ENCODE measurements at regions not wholly inside any gene's neighbourhood (a gene's known extent, or its start where the extent isn't known, plus 50 kb on each side); places are given as distances from the start of the nearest gene placed in this dataset.

DNA sequence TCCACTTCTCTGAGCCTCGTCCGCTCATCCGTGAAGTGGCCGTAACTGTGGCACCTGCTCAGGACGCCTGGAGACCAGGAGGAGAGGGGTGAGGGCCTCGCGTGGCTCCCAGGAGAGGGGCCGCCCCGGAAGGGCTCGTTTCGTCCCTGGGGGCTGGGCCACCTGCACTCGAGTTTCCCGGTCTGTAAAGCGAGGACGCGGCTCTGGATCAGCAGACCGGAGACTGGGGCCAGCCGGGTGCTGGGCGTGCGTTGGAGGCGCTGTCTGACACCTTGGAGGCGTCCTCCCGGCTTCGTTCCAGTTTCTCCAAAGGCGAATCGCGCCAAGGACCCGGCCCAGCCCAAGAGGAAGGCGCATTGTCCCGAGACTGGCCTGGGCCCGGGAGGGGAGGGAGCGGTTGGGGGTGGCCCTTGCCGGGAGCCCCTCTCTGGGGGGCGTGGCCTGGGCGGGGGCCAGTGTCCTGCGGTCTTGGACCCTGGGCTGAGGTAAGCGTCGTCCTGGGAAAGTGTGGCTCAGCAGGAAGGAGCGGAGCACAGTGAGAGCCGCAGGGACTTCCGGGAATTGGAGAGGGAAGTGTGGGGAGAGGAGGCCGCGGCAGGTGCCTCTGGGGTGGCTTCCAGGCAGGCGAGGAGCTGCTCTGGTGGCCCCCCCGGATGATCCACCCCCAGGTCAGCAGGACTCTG is 89.6 kb downstream of the FOXL3 start:
- H2BK120ac ChIP-seq (ENCODE audit: low read depth, low read length): peak overlapping the region; percentile 81
- H3K23ac ChIP-seq (ENCODE audit: low read depth, low read length, poor library complexity): peak overlapping the region; percentile 89
- peak overlapping the region; percentile 59 for H2BK5ac ChIP-seq (ENCODE audit: low read length)
- H3K9ac ChIP-seq (ENCODE audit: low read depth, low read length, poor library complexity): peak overlapping the region; percentile 60
- peak overlapping the region; percentile 99 for H2BK12ac ChIP-seq (ENCODE audit: low read length)
- H4K91ac ChIP-seq (ENCODE audit: low read depth, low read length, poor library complexity): peak overlapping the region; percentile 46
- peak overlapping the region; percentile 98 for H3K18ac ChIP-seq (ENCODE audit: low read length)
- peaks cover 9 to 31% of the 10 kb centered on the region in 2 donors for H3K4me1 ChIP-seq (ENCODE audit: control insufficient read depth in 2 of 2, insufficient read depth in 1 of 2, low read depth in 1 of 2, low read length in 2 of 2)
- peak overlapping the region; percentile 65 for H4K8ac ChIP-seq (ENCODE audit: low read depth, low read length)
- H3K79me1 ChIP-seq (ENCODE audit: low read depth, low read length): peaks cover 2% of the 10 kb centered on the region
- peak overlapping the region; percentile 99 for H2AK5ac ChIP-seq (ENCODE audit: low read depth, low read length)
- no peak for DNase-seq (ENCODE audit: low spot score)
- peaks cover 0 to 42% (median 0%) of the 10 kb centered on the region in 3 experiments for H3K27me3 ChIP-seq (ENCODE audit: control insufficient read depth in 3 of 3, insufficient read depth in 3 of 3, low read depth in 1 of 3, low read length in 3 of 3)
- peak overlapping the region; percentile 98 for H3K14ac ChIP-seq (ENCODE audit: low read length)
- H3K27ac ChIP-seq (replicated peaks; ENCODE audit: low read length): no peak overlapping the region
- H3K9me3 ChIP-seq (replicated peaks in 1 of 2; ENCODE audit: control insufficient read depth in 2 of 2, insufficient read depth in 1 of 2, low read depth in 1 of 2, low read length in 2 of 2): peaks cover 0 to 3% of the 10 kb centered on the region in 2 donors
- peak overlapping the region; percentile 98 for H3K4ac ChIP-seq (ENCODE audit: low read length)
- H3K36me3 ChIP-seq (replicated peaks in 1 of 2; ENCODE audit: control insufficient read depth in 2 of 2, insufficient read depth in 2 of 2, low read length in 2 of 2): no peaks in the 10 kb centered on the region
- H2BK15ac ChIP-seq (ENCODE audit: low read length): peak overlapping the region; percentile 100
- H3K4me2 ChIP-seq (ENCODE audit: insufficient read depth, low read length, poor library complexity, severe bottlenecking): peak overlapping the region; percentile 91
- peak overlapping the region in 1 of 2 donors; percentile 15 for H3K4me3 ChIP-seq (ENCODE audit: low read length in 2 of 2)
- peak overlapping the region; percentile 82 for H2AFZ ChIP-seq (ENCODE audit: low read length)
- WGBS, 2 donors (ENCODE audit: extremely low coverage in 2 of 2, insufficient read length in 2 of 2, insufficient replicate concordance in 1 of 2): no CpG with 5 or more reads among the region's 45 CpGs

DNA sequence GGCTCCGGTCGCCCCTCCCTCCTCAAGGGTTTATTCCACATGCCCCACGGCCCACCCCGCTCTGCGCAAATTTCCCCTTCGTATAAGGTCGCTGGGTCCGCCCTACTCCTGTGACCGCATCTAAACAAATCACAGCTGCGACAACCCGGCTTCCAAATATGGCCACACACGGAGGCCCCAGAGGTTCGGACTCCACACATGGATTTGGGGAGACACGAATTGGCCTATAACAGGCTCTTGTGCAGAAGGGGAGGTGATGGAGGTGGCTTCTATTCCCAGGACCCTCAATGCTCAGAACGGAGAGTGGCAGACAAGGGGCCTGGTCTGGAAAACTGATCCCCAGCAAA is 90.1 kb downstream of the FOXL3 start:
- H4K91ac ChIP-seq (ENCODE audit: low read depth, low read length, poor library complexity): peak overlapping the region; percentile 46
- no peak overlapping the region for H4K8ac ChIP-seq (ENCODE audit: low read depth, low read length)
- no peak overlapping the region for H3K23ac ChIP-seq (ENCODE audit: low read depth, low read length, poor library complexity)
- peak overlapping the region; percentile 32 for H3K9ac ChIP-seq (ENCODE audit: low read depth, low read length, poor library complexity)
- peak overlapping the region; percentile 81 for H2BK120ac ChIP-seq (ENCODE audit: low read depth, low read length)
- peak overlapping the region; percentile 98 for H3K18ac ChIP-seq (ENCODE audit: low read length)
- no peak overlapping the region for H3K27ac ChIP-seq (replicated peaks; ENCODE audit: low read length)
- WGBS, 2 donors (ENCODE audit: extremely low coverage in 2 of 2, insufficient read length in 2 of 2, insufficient replicate concordance in 1 of 2): no CpG with 5 or more reads among the region's 15 CpGs
- H3K4me3 ChIP-seq (ENCODE audit: low read length in 2 of 2): peak overlapping the region in 1 of 2 donors; percentile 30
- H3K9me3 ChIP-seq (replicated peaks in 1 of 2; ENCODE audit: control insufficient read depth in 2 of 2, insufficient read depth in 1 of 2, low read depth in 1 of 2, low read length in 2 of 2): peaks cover 0 to 3% of the 10 kb centered on the region in 2 donors
- H3K4me1 ChIP-seq (ENCODE audit: control insufficient read depth in 2 of 2, insufficient read depth in 1 of 2, low read depth in 1 of 2, low read length in 2 of 2): peaks cover 9 to 26% of the 10 kb centered on the region in 2 donors
- peaks cover 2% of the 10 kb centered on the region for H3K79me1 ChIP-seq (ENCODE audit: low read depth, low read length)
- H3K4ac ChIP-seq (ENCODE audit: low read length): no peak overlapping the region
- peak overlapping the region; percentile 91 for H3K4me2 ChIP-seq (ENCODE audit: insufficient read depth, low read length, poor library complexity, severe bottlenecking)
- peak overlapping the region; percentile 100 for H2BK15ac ChIP-seq (ENCODE audit: low read length)
- H2AFZ ChIP-seq (ENCODE audit: low read length): peak overlapping the region; percentile 82
- no peaks in the 10 kb centered on the region for H3K36me3 ChIP-seq (replicated peaks in 1 of 2; ENCODE audit: control insufficient read depth in 2 of 2, insufficient read depth in 2 of 2, low read length in 2 of 2)
- DNase-seq (ENCODE audit: low spot score): peak; percentile 46
- H2BK5ac ChIP-seq (ENCODE audit: low read length): peak overlapping the region; percentile 59
- peaks cover 0 to 36% (median 0%) of the 10 kb centered on the region in 3 experiments for H3K27me3 ChIP-seq (ENCODE audit: control insufficient read depth in 3 of 3, insufficient read depth in 3 of 3, low read depth in 1 of 3, low read length in 3 of 3)
- H2BK12ac ChIP-seq (ENCODE audit: low read length): no peak overlapping the region
- H3K14ac ChIP-seq (ENCODE audit: low read length): no peak overlapping the region
- peak overlapping the region; percentile 99 for H2AK5ac ChIP-seq (ENCODE audit: low read depth, low read length)

DNA sequence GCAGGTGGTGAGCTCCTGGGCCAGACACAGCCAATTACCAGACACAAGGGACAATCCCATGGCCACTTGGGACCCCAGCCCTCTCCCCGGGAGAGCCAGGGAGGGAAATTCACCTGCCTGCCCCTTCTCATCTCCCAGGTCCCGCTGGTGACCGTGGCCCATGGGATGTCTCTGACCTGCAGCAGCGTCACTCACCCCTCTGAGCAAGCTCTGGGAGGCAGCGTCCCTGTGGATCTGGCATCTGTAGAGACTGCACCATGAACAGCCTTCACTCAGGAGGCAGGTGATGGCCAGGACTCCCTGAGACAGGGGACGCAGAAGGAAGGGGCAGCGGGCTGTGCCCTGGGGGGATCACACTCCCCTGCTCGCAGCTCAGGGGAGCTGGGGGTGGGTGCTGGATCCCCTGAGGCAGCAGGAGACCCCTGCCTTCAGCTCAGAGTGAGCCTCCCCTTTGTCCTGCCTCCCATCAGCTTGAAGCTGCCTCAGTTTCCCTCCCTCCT is 90.8 kb downstream of the FOXL3 start:
- no peak overlapping the region for H3K23ac ChIP-seq (ENCODE audit: low read depth, low read length, poor library complexity)
- H3K9me3 ChIP-seq (replicated peaks in 1 of 2; ENCODE audit: control insufficient read depth in 2 of 2, insufficient read depth in 1 of 2, low read depth in 1 of 2, low read length in 2 of 2): peaks cover 0 to 5% of the 10 kb centered on the region in 2 donors
- H3K18ac ChIP-seq (ENCODE audit: low read length): peak overlapping the region; percentile 90
- H4K8ac ChIP-seq (ENCODE audit: low read depth, low read length): no peak overlapping the region
- H2BK5ac ChIP-seq (ENCODE audit: low read length): no peak overlapping the region
- peak overlapping the region; percentile 56 for H4K91ac ChIP-seq (ENCODE audit: low read depth, low read length, poor library complexity)
- no peak overlapping the region for H3K4me3 ChIP-seq (ENCODE audit: low read length in 2 of 2)
- peak overlapping the region; percentile 87 for H2BK15ac ChIP-seq (ENCODE audit: low read length)
- H3K4me1 ChIP-seq (ENCODE audit: control insufficient read depth in 2 of 2, insufficient read depth in 1 of 2, low read depth in 1 of 2, low read length in 2 of 2): peaks cover 9 to 23% of the 10 kb centered on the region in 2 donors
- no peaks in the 10 kb centered on the region for H3K36me3 ChIP-seq (replicated peaks in 1 of 2; ENCODE audit: control insufficient read depth in 2 of 2, insufficient read depth in 2 of 2, low read length in 2 of 2)
- no peak overlapping the region for H2AFZ ChIP-seq (ENCODE audit: low read length)
- peaks cover 0 to 31% (median 0%) of the 10 kb centered on the region in 3 experiments for H3K27me3 ChIP-seq (ENCODE audit: control insufficient read depth in 3 of 3, insufficient read depth in 3 of 3, low read depth in 1 of 3, low read length in 3 of 3)
- H2BK12ac ChIP-seq (ENCODE audit: low read length): peak overlapping the region; percentile 46
- H3K4ac ChIP-seq (ENCODE audit: low read length): peak overlapping the region; percentile 93
- no peak for DNase-seq (ENCODE audit: low spot score)
- no CpG with 5 or more reads among the region's 8 CpGs for WGBS, 2 donors (ENCODE audit: extremely low coverage in 2 of 2, insufficient read length in 2 of 2, insufficient replicate concordance in 1 of 2)
- peak overlapping the region; percentile 79 for H2AK5ac ChIP-seq (ENCODE audit: low read depth, low read length)
- H3K9ac ChIP-seq (ENCODE audit: low read depth, low read length, poor library complexity): no peak overlapping the region
- no peak overlapping the region for H3K27ac ChIP-seq (replicated peaks; ENCODE audit: low read length)
- peaks cover 2% of the 10 kb centered on the region for H3K79me1 ChIP-seq (ENCODE audit: low read depth, low read length)
- H2BK120ac ChIP-seq (ENCODE audit: low read depth, low read length): peak overlapping the region; percentile 95
- peak overlapping the region; percentile 18 for H3K4me2 ChIP-seq (ENCODE audit: insufficient read depth, low read length, poor library complexity, severe bottlenecking)
- H3K14ac ChIP-seq (ENCODE audit: low read length): peak overlapping the region; percentile 89

Data from neuronal stem cell (in vitro differentiated cells).